HG02938 (cell line): ENCODE measurements at regions not wholly inside any gene's neighbourhood (a gene's known extent, or its start where the extent isn't known, plus 50 kb on each side); places are given as distances from the start of the nearest gene placed in this dataset.
"Not testable (repeated sequence)": the region's sequence is repeated elsewhere in the genome, so short reads cannot be mapped to it uniquely, and the experiment has no call there.

Source experiments
- ATAC-seq: cut with Tn5 transposase; IDR thresholded peaks from one replicate; pipeline ENCODE4 v1.9.1; 2021; ENCODE audit warnings: mild to moderate bottlenecking, moderate library complexity; ENCODE audit not compliant: unreplicated experiment

- ATAC-seq = no peak
These were observed 791.7 kb downstream of the AACS start for GRCh38 chr12:125856896-125857295.

GRCh38 chr12:125860672-125861288 lies 795.5 kb downstream of the AACS start:
- no peak for ATAC-seq

- ATAC-seq = no peak
These were observed 796.4 kb downstream of the AACS start for GRCh38 chr12:125861299-125862281.

- ATAC-seq = not testable (repeated sequence)
These were observed 800.0 kb downstream of the AACS start for GRCh38 chr12:125865236-125865635.

GRCh38 chr12:125871811-125872594 lies 806.8 kb downstream of the AACS start:
- ATAC-seq = no peak

GRCh38 chr12:125873016-125873415 lies 807.8 kb downstream of the AACS start:
- ATAC-seq = no peak

GRCh38 chr12:125878483-125878882 lies 813.2 kb downstream of the AACS start:
- ATAC-seq = no peak

- no peak for ATAC-seq
These were observed 816.9 kb downstream of the AACS start for GRCh38 chr12:125882141-125882540.

GRCh38 chr12:125888921-125889320 lies 823.7 kb downstream of the AACS start:
- ATAC-seq = no peak

GRCh38 chr12:125889742-125890141 lies 824.5 kb downstream of the AACS start:
- no peak for ATAC-seq

GRCh38 chr12:125890366-125890905 lies 825.2 kb downstream of the AACS start:
- ATAC-seq = no peak

- ATAC-seq = no peak
These were observed 825.7 kb downstream of the AACS start for GRCh38 chr12:125890971-125891370.

- ATAC-seq = no peak
These were observed 827.0 kb downstream of the AACS start for GRCh38 chr12:125892276-125892675.

GRCh38 chr12:125902991-125903390 lies 837.8 kb downstream of the AACS start:
- ATAC-seq = no peak

- no peak for ATAC-seq
These were observed 842.1 kb downstream of the AACS start for GRCh38 chr12:125907351-125907750.

- ATAC-seq = no peak
These were observed 854.7 kb downstream of the AACS start for GRCh38 chr12:125919856-125920470.

GRCh38 chr12:125922330-125922729 lies 857.1 kb downstream of the AACS start:
- ATAC-seq = no peak

GRCh38 chr12:125936502-125936901 lies 871.3 kb downstream of the AACS start:
- no peak for ATAC-seq

- ATAC-seq = no peak
These were observed 879.2 kb downstream of the AACS start for GRCh38 chr12:125944446-125944845.

- no peak for ATAC-seq
These were observed 884.2 kb downstream of the AACS start for GRCh38 chr12:125949471-125949870.

- ATAC-seq = no peak
These were observed 889.1 kb downstream of the AACS start for GRCh38 chr12:125954362-125954761.
